ENCODE measurements at regions not wholly inside any gene's neighbourhood (a gene's known extent, or its start where the extent isn't known, plus 50 kb on each side); places are given as distances from the start of the nearest gene placed in this dataset.
"Not testable (repeated sequence)": the region's sequence is repeated elsewhere in the genome, so short reads cannot be mapped to it uniquely, and the experiment has no call there.

- Mint-ChIP-seq H3K4me1 (ENCODE audit: low read depth in 2 of 2) (peaks cover 0 to 14% of the 10 kb centered on the region in 2 donors), H3K27me3 (no peaks in the 10 kb centered on the region), H3K4me3 (no peak overlapping the region), H3K27ac (no peak overlapping the region), H3K9me3 (no peaks in the 10 kb centered on the region), H3K36me3 (ENCODE audit: insufficient read depth) (no peaks in the 10 kb centered on the region)
- DNase-seq = no peak
- ATAC-seq (replicated peaks) = no peak
These were observed 101.3 kb upstream of the CMC1 start for GRCh38 chr3:28139967-28140634.

DNA sequence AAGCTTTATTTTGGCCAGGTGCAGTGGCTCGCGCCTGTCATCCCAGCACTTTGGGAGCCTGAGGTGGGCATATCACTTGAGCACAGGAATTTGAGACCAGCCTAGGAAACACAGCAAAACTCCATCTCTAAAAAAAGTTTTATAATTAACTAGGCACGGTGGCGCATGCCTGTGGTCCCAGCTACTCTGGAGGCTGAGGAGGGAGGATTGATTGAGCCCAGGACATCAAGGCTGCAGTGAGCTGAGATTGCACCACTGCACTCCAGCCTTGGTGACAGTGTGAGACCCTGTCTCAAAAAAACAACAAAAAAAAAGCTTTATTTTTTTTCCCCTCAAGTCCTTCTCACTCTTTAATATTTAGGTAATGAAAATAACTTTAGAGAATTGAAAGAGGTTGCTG lies 100.8 kb upstream of the CMC1 start:
- ATAC-seq (replicated peaks) = no peak
- H3K4me1 Mint-ChIP-seq (ENCODE audit: low read depth in 2 of 2) = peaks cover 0 to 14% of the 10 kb centered on the region in 2 donors
- H3K4me3 Mint-ChIP-seq = no peak overlapping the region
- no peaks in the 10 kb centered on the region for H3K36me3 Mint-ChIP-seq (ENCODE audit: insufficient read depth)
- H3K27ac Mint-ChIP-seq = no peak overlapping the region
- DNase-seq = no peak
- H3K27me3 Mint-ChIP-seq = no peaks in the 10 kb centered on the region
- no peaks in the 10 kb centered on the region for H3K9me3 Mint-ChIP-seq

DNA sequence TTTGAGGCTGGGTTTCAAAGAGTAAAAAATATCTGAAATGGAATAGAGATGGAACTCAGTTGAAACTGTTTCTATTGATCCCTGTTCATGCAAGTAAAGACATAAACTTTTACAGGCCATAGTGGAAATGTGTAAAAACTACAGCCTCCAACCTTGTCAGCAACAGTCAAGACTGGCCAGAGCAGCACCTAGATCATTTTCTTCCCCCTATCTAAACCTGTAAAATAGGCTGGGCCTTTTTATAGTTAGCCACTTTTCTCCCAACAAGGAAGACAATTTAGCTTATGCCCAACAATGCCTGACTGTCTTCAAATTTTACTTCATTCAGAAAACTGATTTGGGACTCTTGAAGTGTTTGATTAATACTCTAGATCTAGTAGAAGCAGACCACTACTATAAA lies 91.5 kb upstream of the CMC1 start:
- H3K9me3 Mint-ChIP-seq = no peaks in the 10 kb centered on the region
- peaks cover 1 to 3% of the 10 kb centered on the region in 2 donors for H3K4me1 Mint-ChIP-seq (ENCODE audit: low read depth in 2 of 2)
- H3K4me3 Mint-ChIP-seq = no peak overlapping the region
- ATAC-seq (replicated peaks) (no peak), DNase-seq (no peak)
- H3K27me3 Mint-ChIP-seq = no peaks in the 10 kb centered on the region
- H3K27ac Mint-ChIP-seq = no peak overlapping the region
- no peaks in the 10 kb centered on the region for H3K36me3 Mint-ChIP-seq (ENCODE audit: insufficient read depth)

GRCh38 chr3:28150465-28151206 lies 90.8 kb upstream of the CMC1 start:
- Mint-ChIP-seq H3K9me3 (no peaks in the 10 kb centered on the region), H3K4me1 (ENCODE audit: low read depth in 2 of 2) (peaks cover 1 to 3% of the 10 kb centered on the region in 2 donors), H3K27me3 (peaks cover 0 to 5% of the 10 kb centered on the region in 2 donors), H3K27ac (no peak overlapping the region), H3K36me3 (ENCODE audit: insufficient read depth) (no peaks in the 10 kb centered on the region), H3K4me3 (peak overlapping the region; percentile 21 to 23)
- ATAC-seq (replicated peaks) (peak; percentile 53), DNase-seq (no peak)

- Mint-ChIP-seq H3K4me3 (peak overlapping the region; percentile 21 to 23), H3K9me3 (no peaks in the 10 kb centered on the region), H3K27me3 (peaks cover 0 to 5% of the 10 kb centered on the region in 2 donors), H3K4me1 (ENCODE audit: low read depth in 2 of 2) (peaks cover 1 to 3% of the 10 kb centered on the region in 2 donors), H3K36me3 (ENCODE audit: insufficient read depth) (no peaks in the 10 kb centered on the region), H3K27ac (no peak overlapping the region)
- DNase-seq (no peak), ATAC-seq (replicated peaks) (no peak)
These were observed 90.2 kb upstream of the CMC1 start for GRCh38 chr3:28151207-28151550.

DNA sequence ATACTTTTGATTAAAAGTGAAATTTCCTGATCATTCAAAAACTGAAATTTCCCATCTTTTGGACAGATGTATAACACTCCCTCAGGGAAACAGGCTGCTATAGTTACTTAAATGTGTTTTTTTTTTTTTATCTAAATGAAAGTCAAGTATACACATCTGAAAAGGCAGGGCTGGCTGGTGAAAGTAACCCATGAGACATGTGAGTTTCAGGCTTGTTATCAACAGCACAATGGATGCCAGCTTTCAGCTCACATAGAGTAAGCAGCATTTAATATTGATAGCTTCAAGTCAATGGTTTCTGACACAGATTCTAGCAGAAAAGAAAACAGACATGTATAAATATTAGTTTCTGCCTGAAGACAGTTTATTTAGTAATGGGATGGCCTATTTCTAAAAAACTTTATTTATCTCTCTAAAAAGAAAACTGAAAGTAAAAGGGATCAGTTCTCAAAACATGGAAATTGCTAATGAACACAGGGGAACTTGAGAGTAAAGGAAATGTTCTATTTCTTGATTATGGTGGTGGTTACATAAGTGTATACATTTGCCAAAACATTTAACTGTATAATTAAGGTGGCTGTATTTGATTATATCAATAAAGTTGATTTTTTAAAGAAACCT lies 89.7 kb upstream of the CMC1 start:
- peak; percentile 47 for ATAC-seq (replicated peaks)
- no peaks in the 10 kb centered on the region for H3K9me3 Mint-ChIP-seq
- no peaks in the 10 kb centered on the region for H3K36me3 Mint-ChIP-seq (ENCODE audit: insufficient read depth)
- peak overlapping the region; percentile 52 to 67 for H3K4me3 Mint-ChIP-seq
- H3K27me3 Mint-ChIP-seq = peaks cover 0 to 5% of the 10 kb centered on the region in 2 donors
- peaks cover 1 to 3% of the 10 kb centered on the region in 2 donors for H3K4me1 Mint-ChIP-seq (ENCODE audit: low read depth in 2 of 2)
- peak overlapping the region; percentile 67 to 74 for H3K27ac Mint-ChIP-seq
- no peak for DNase-seq

GRCh38 chr3:28155631-28156030 lies 85.8 kb upstream of the CMC1 start:
- Mint-ChIP-seq H3K27ac (no peak overlapping the region), H3K4me1 (ENCODE audit: low read depth in 2 of 2) (no peaks in the 10 kb centered on the region), H3K36me3 (ENCODE audit: insufficient read depth) (no peaks in the 10 kb centered on the region), H3K4me3 (no peak overlapping the region), H3K9me3 (peaks cover 0 to 1% of the 10 kb centered on the region in 2 donors), H3K27me3 (peaks cover 0 to 5% of the 10 kb centered on the region in 2 donors)
- ATAC-seq (replicated peaks) (no peak), DNase-seq (no peak)

GRCh38 chr3:28156599-28156998 lies 84.8 kb upstream of the CMC1 start:
- not testable (repeated sequence) for DNase-seq; H3K4me1 Mint-ChIP-seq (ENCODE audit: low read depth in 2 of 2); H3K27me3 Mint-ChIP-seq; H3K4me3 Mint-ChIP-seq; ATAC-seq (replicated peaks); H3K9me3 Mint-ChIP-seq; H3K27ac Mint-ChIP-seq; H3K36me3 Mint-ChIP-seq (ENCODE audit: insufficient read depth)

DNA sequence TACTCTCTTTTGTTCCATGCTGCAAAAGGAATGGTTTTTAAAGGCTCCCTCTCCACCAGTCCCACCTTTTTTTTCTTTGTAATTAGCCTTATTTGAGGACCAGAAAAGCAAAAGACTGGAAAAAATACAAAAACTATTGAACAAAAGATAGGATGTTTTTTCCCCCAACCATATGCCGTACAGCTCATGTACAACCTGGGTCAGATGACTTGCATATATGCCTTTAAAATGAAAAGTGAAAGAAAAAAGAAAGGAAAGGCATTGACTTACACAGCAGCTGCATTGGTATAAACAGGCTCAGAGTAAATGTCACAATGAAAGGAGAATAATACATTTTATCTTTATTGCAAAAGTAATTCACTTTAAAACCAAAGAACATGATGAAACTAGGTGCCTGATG lies 69.5 kb upstream of the CMC1 start:
- ATAC-seq (replicated peaks) (peak; percentile 95), DNase-seq (no peak)
- H3K4me3 Mint-ChIP-seq = peak overlapping the region; percentile 67 to 77
- no peaks in the 10 kb centered on the region for H3K36me3 Mint-ChIP-seq (ENCODE audit: insufficient read depth)
- peak overlapping the region; percentile 89 to 92 for H3K27ac Mint-ChIP-seq
- H3K27me3 Mint-ChIP-seq = no peaks in the 10 kb centered on the region
- H3K9me3 Mint-ChIP-seq = no peaks in the 10 kb centered on the region
- peaks cover 12 to 15% of the 10 kb centered on the region in 2 donors for H3K4me1 Mint-ChIP-seq (ENCODE audit: low read depth in 2 of 2)

DNA sequence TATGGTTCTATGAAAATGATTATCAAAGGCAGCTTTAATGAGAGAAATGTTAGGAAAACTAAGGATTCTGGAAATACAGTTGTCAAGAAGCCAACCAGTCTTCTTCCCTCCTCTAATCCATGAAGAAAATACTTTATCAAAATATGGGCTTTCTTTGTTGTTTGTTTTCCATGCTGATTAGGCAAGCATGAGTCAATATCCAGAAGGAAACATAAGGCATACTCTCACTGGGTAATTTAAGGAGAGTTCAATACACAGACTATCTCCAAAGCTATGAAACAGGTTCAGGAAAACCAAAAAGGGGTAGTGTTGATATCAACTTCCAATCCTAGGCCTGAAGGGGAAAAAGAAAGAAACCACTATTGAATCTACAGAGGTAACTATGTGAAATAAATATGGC lies 68.7 kb upstream of the CMC1 start:
- Mint-ChIP-seq H3K4me3 (no peak overlapping the region), H3K4me1 (ENCODE audit: low read depth in 2 of 2) (peaks cover 12 to 15% of the 10 kb centered on the region in 2 donors), H3K36me3 (ENCODE audit: insufficient read depth) (no peaks in the 10 kb centered on the region), H3K9me3 (no peaks in the 10 kb centered on the region), H3K27me3 (no peaks in the 10 kb centered on the region), H3K27ac (peak overlapping the region in 1 of 2 donors; percentile 89)
- ATAC-seq (replicated peaks) = no peak
- no peak for DNase-seq

DNA sequence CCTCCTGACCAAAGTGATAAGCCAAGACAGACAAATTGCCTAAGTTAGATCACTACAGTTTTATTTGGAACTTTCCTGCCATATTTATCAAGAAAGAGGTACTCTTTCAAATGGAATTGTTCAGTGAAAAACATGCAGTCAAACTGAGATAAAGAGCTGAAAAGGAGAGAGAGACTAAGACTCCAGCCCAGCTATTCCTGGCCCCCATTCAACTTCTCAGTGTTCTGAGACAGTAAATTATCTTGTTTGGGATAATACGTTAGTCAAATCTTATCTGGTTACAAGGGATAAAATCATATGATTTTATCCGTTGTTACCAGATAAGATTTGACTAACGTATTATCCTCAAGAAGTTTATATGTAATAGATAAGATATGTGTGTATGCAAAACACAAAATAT lies 67.6 kb upstream of the CMC1 start:
- Mint-ChIP-seq H3K9me3 (no peaks in the 10 kb centered on the region), H3K27me3 (no peaks in the 10 kb centered on the region), H3K4me1 (ENCODE audit: low read depth in 2 of 2) (peaks cover 14 to 15% of the 10 kb centered on the region in 2 donors), H3K4me3 (no peak overlapping the region), H3K36me3 (ENCODE audit: insufficient read depth) (no peaks in the 10 kb centered on the region), H3K27ac (no peak overlapping the region)
- DNase-seq = no peak
- ATAC-seq (replicated peaks) = no peak

- Mint-ChIP-seq H3K27ac (no peak overlapping the region), H3K4me3 (no peak overlapping the region), H3K4me1 (ENCODE audit: low read depth in 2 of 2) (peaks cover 0 to 8% of the 10 kb centered on the region in 2 donors), H3K27me3 (no peaks in the 10 kb centered on the region), H3K36me3 (ENCODE audit: insufficient read depth) (no peaks in the 10 kb centered on the region), H3K9me3 (no peaks in the 10 kb centered on the region)
- ATAC-seq (replicated peaks) (no peak), DNase-seq (no peak)
These were observed 54.7 kb upstream of the CMC1 start for GRCh38 chr3:28186748-28187147.

- Mint-ChIP-seq H3K27me3 (no peaks in the 10 kb centered on the region), H3K9me3 (no peaks in the 10 kb centered on the region), H3K4me3 (no peak overlapping the region), H3K36me3 (ENCODE audit: insufficient read depth) (no peaks in the 10 kb centered on the region), H3K27ac (no peak overlapping the region), H3K4me1 (ENCODE audit: low read depth in 2 of 2) (peaks cover 0 to 6% of the 10 kb centered on the region in 2 donors)
- no peak for DNase-seq
- ATAC-seq (replicated peaks) = no peak
These were observed 52.7 kb upstream of the CMC1 start for GRCh38 chr3:28188686-28189085.

- Mint-ChIP-seq H3K27me3 (no peaks in the 10 kb centered on the region), H3K4me1 (ENCODE audit: low read depth in 2 of 2) (peaks cover 4 to 6% of the 10 kb centered on the region in 2 donors), H3K36me3 (ENCODE audit: insufficient read depth) (no peaks in the 10 kb centered on the region), H3K9me3 (no peaks in the 10 kb centered on the region), H3K27ac (no peak overlapping the region), H3K4me3 (no peak overlapping the region)
- no peak for DNase-seq
- no peak for ATAC-seq (replicated peaks)
These were observed 50.1 kb upstream of the CMC1 start for GRCh38 chr3:28191363-28191762.

Measured in effector memory CD8-positive, alpha-beta T cell (primary cell).